ENCODE measurements at regions not wholly inside any gene's neighbourhood (a gene's known extent, or its start where the extent isn't known, plus 50 kb on each side); places are given as distances from the start of the nearest gene placed in this dataset.

DNA sequence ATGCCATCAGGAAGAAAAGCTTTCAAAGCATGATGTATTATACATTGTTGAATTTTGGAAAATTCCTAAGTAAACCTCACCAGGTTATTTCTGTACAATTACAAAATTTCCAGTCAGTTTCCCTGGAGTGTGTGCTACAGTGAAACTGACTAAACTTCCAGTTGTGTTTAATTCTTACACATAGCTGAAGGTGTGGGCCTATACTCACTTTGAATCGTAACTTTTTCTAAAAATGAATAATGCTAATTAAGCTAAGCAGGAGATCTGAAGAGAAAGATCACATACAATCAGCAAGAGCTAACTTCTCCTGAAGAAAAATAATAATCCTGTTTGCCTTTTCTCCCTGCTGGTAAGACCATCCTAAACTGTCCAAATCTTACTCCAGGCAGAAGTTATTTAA lies 537.2 kb upstream of the PBX1 start:
- DNase-seq: no peak
- Histone ChIP-seq H3K9me3 (no peaks in the 10 kb centered on the region), H3F3A (replicated peaks; ENCODE audit: insufficient read depth) (no peaks in the 10 kb centered on the region), H3K27me3 (ENCODE audit: insufficient read depth) (no peaks in the 10 kb centered on the region), H3K79me2 (ENCODE audit: insufficient read depth) (no peaks in the 10 kb centered on the region), H3K4me2 (no peak overlapping the region), H3K27ac (ENCODE audit: low read depth in 2 of 2, low read length in 1 of 2) (no peak overlapping the region), H3K9ac (no peak overlapping the region), H3K4me3 (ENCODE audit: low read depth in 2 of 2, low read length in 1 of 2) (no peak overlapping the region), H3K36me3 (replicated peaks in 1 of 2; ENCODE audit: control insufficient read depth in 1 of 2, insufficient read depth in 2 of 2, low read length in 1 of 2) (no peaks in the 10 kb centered on the region), H3K4me1 (ENCODE audit: control insufficient read depth in 1 of 2, insufficient read depth in 2 of 2, low read depth in 1 of 2, low read length in 1 of 2) (no peaks in the 10 kb centered on the region), H2AFZ (ENCODE audit: low read depth) (no peak overlapping the region), H4K20me1 (ENCODE audit: insufficient read depth) (no peaks in the 10 kb centered on the region), H3K9me2 (no peaks in the 10 kb centered on the region; the same call in 1 of the 2 replicates)
- ChIA-PET POLR2A (no interaction called here), CTCF (no interaction called here)
- TF ChIP-seq RFX5 (IDR thresholded peaks at IDR 0.05; ENCODE audit: low read length) (no peak), NRF1 (IDR thresholded peaks at IDR 0.05; ENCODE audit: low read depth, low read length) (no peak), FOSL2 (IDR thresholded peaks at IDR 0.05; ENCODE audit: borderline replicate concordance, low read depth) (no peak), JUND (IDR thresholded peaks at IDR 0.05) (no peak), RCOR1 (IDR thresholded peaks at IDR 0.05; ENCODE audit: low read length) (no peak), TAF1 (IDR thresholded peaks at IDR 0.05; ENCODE audit: borderline replicate concordance, low read depth, low read length) (no peak), EZH2phosphoT487 (IDR thresholded peaks at IDR 0.05; ENCODE audit: borderline replicate concordance, low read depth) (no peak), CHD2 (IDR thresholded peaks at IDR 0.05; ENCODE audit: low read length, partially characterized antibody) (no peak), RXRA (IDR thresholded peaks at IDR 0.05; ENCODE audit: borderline replicate concordance, low read depth) (no peak), TEAD4 (IDR thresholded peaks at IDR 0.05; ENCODE audit: borderline replicate concordance, insufficient read depth) (no peak), ELF1 (IDR thresholded peaks at IDR 0.05) (no peak), MXI1 (IDR thresholded peaks at IDR 0.05; ENCODE audit: low read depth, low read length) (no peak), NFIC (IDR thresholded peaks at IDR 0.05; ENCODE audit: borderline replicate concordance) (no peak), TCF12 (IDR thresholded peaks at IDR 0.05) (no peak), POLR2AphosphoS5 (IDR thresholded peaks at IDR 0.05; ENCODE audit: low read depth, low read length) (no peak), SMC3 (IDR thresholded peaks at IDR 0.05; ENCODE audit: low read depth, low read length) (no peak), GABPA (IDR thresholded peaks at IDR 0.05; ENCODE audit: low read depth) (no peak)
- TF ChIP-seq, protein P1, sequence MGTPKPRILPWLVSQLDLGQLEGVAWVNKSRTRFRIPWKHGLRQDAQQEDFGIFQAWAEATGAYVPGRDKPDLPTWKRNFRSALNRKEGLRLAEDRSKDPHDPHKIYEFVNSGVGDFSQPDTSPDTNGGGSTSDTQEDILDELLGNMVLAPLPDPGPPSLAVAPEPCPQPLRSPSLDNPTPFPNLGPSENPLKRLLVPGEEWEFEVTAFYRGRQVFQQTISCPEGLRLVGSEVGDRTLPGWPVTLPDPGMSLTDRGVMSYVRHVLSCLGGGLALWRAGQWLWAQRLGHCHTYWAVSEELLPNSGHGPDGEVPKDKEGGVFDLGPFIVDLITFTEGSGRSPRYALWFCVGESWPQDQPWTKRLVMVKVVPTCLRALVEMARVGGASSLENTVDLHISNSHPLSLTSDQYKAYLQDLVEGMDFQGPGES (IDR thresholded peaks at IDR 0.05; ENCODE audit: low read depth, low read length): no peak
- TF ChIP-seq, protein P2, sequence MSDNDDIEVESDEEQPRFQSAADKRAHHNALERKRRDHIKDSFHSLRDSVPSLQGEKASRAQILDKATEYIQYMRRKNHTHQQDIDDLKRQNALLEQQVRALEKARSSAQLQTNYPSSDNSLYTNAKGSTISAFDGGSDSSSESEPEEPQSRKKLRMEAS (IDR thresholded peaks at IDR 0.05; ENCODE audit: low read depth): no peak
- TF ChIP-seq, protein P3, sequence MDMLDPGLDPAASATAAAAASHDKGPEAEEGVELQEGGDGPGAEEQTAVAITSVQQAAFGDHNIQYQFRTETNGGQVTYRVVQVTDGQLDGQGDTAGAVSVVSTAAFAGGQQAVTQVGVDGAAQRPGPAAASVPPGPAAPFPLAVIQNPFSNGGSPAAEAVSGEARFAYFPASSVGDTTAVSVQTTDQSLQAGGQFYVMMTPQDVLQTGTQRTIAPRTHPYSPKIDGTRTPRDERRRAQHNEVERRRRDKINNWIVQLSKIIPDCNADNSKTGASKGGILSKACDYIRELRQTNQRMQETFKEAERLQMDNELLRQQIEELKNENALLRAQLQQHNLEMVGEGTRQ (IDR thresholded peaks at IDR 0.05; ENCODE audit: borderline replicate concordance, low read depth, low read length): no peak
- 16% methylated on average over 1 of the region's 1 CpG for WGBS (ENCODE audit: low lambda C conversion rate)

All from SK-N-SH (cell line).